T-cell (primary cell): ENCODE measurements at regions not wholly inside any gene's neighbourhood (a gene's known extent, or its start where the extent isn't known, plus 50 kb on each side); places are given as distances from the start of the nearest gene placed in this dataset.

Experiments used
- ATAC-seq, 4 experiments: fragments of 200-7000 bp in 3 of 4; fragments of 150-1000 bp in 1 of 4; cut with Tn5 transposase; replicated peaks in 1 of 4; 1 replicate in 3 of 4; 2 replicates in 1 of 4; pipeline ENCODE4 v1.10.0; 2021; ENCODE audit warnings: moderate library complexity in 3 of 4, mild to moderate bottlenecking in 2 of 4, moderate number of reproducible peaks in 1 of 4
- CTCF ChIA-PET, 2 donors: fragments of 300-600 bp; sonication (Branson Sonifier 250); formaldehyde crosslinking; loops; one replicate each; lab custom pipeline; 2022; ENCODE audit warnings: antibody characterized with exemption in 2 of 2; lab: Charles Lee
- POLR2A ChIA-PET, 2 donors: fragments of 300-600 bp; sonication (Branson Sonifier 250); formaldehyde crosslinking; loops; one replicate each; lab custom pipeline; 2022; ENCODE audit warnings: antibody characterized with exemption in 2 of 2; lab: Charles Lee
- DNase-seq, 35 experiments: peaks; one replicate each; pipeline versions ENCODE4 v3.0.0 to v3.0.0-alpha.2; 2013 to 2023
- H3K27ac ChIP-seq: one replicate; pipeline ENCODE4 v1.5.1; 2013; ENCODE audit warnings: low read length
- H3K27me3 ChIP-seq, 2 experiments: replicated peaks in 1 of 2; 1 replicate in 1 of 2; 2 replicates in 1 of 2; pipeline versions ENCODE4 v1.6.1 to v1.7.0; 2013; ENCODE audit warnings: low read length in 1 of 2, mixed read lengths in 1 of 2; ENCODE audit not compliant: control insufficient read depth in 2 of 2, insufficient read depth in 2 of 2; ENCODE audit errors: extremely low read depth in 1 of 2
- H3K36me3 ChIP-seq, 2 donors: 1 replicate in 1 of 2; 2 replicates in 1 of 2; pipeline versions ENCODE4 v1.6.1 to v1.7.0; 2013; ENCODE audit warnings: low read length in 1 of 2; ENCODE audit not compliant: control insufficient read depth in 2 of 2, insufficient read depth in 1 of 2; ENCODE audit errors: extremely low read depth in 1 of 2
- H3K4me1 ChIP-seq, 2 experiments: 1 replicate in 1 of 2; 2 replicates in 1 of 2; pipeline versions ENCODE4 v1.6.1 to v1.7.0; 2013; ENCODE audit warnings: low read length in 2 of 2, mixed read lengths in 1 of 2; ENCODE audit not compliant: insufficient read depth in 2 of 2, control insufficient read depth in 1 of 2; ENCODE audit errors: extremely low read depth in 1 of 2
- H3K4me3 ChIP-seq, 2 donors: 1 replicate in 1 of 2; 2 replicates in 1 of 2; pipeline versions ENCODE4 v1.5.1 to v1.7.0; 2013; ENCODE audit warnings: mild to moderate bottlenecking in 2 of 2, low read length in 1 of 2, moderate library complexity in 1 of 2; ENCODE audit not compliant: control insufficient read depth in 1 of 2; ENCODE audit errors: extremely low read depth in 1 of 2
- H3K9me3 ChIP-seq: 2 replicates; pipeline ENCODE4 v1.7.0; 2013
- H3K27ac Mint-ChIP-seq, 2 donors: one replicate each; pipeline ENCODE4 v1.8.0; 2020 to 2021; ENCODE audit warnings: mild to moderate bottlenecking in 2 of 2, mixed read lengths in 2 of 2
- H3K27me3 Mint-ChIP-seq, 2 donors: one replicate each; pipeline ENCODE4 v1.8.0; 2021 to 2022; ENCODE audit warnings: mixed read lengths in 2 of 2
- H3K36me3 Mint-ChIP-seq: one replicate; pipeline ENCODE4 v1.8.0; 2021; ENCODE audit warnings: mixed read lengths
- H3K4me1 Mint-ChIP-seq, 3 donors: one replicate each; pipeline ENCODE4 v1.8.0; 2020 to 2022; ENCODE audit warnings: mixed read lengths in 3 of 3, mild to moderate bottlenecking in 1 of 3
- H3K4me3 Mint-ChIP-seq, 3 donors: one replicate each; pipeline ENCODE4 v1.8.0; 2020 to 2022; ENCODE audit warnings: mild to moderate bottlenecking in 3 of 3, mixed read lengths in 3 of 3, moderate library complexity in 3 of 3
- H3K9me3 Mint-ChIP-seq, 3 donors: one replicate each; pipeline ENCODE4 v1.8.0; 2020 to 2022; ENCODE audit warnings: mixed read lengths in 3 of 3
- WGBS: methylation state at CpG from one replicate; pipeline ENCODE4 v1.1.5; 2013; ENCODE audit warnings: missing lambda C conversion rate; ENCODE audit not compliant: insufficient coverage; 5-methylcytosine and 5-hydroxymethylcytosine counted together

GRCh38 chr12:113575386-113575785 is 103.7 kb upstream of the LHX5 start:
- H3K27ac ChIP-seq: no peak overlapping the region
- no peaks in the 10 kb centered on the region for H3K4me1 ChIP-seq
- Mint-ChIP-seq H3K9me3 (peaks cover 0 to 4% (median 0%) of the 10 kb centered on the region in 3 donors), H3K36me3 (no peaks in the 10 kb centered on the region), H3K27me3 (peaks cover 26 to 35% of the 10 kb centered on the region in 2 donors), H3K4me3 (no peak overlapping the region), H3K27ac (no peak overlapping the region), H3K4me1 (no peaks in the 10 kb centered on the region)
- H3K9me3 ChIP-seq: no peaks in the 10 kb centered on the region
- peaks cover 0 to 30% of the 10 kb centered on the region in 2 experiments for H3K27me3 ChIP-seq
- no peak for ATAC-seq
- no peaks in the 10 kb centered on the region for H3K36me3 ChIP-seq
- no peak overlapping the region for H3K4me3 ChIP-seq
- CTCF ChIA-PET: no interaction called here
- POLR2A ChIA-PET: no interaction called here
- 79% methylated on average over 9 of the region's 10 CpGs for WGBS
- DNase-seq: no peak

DNA sequence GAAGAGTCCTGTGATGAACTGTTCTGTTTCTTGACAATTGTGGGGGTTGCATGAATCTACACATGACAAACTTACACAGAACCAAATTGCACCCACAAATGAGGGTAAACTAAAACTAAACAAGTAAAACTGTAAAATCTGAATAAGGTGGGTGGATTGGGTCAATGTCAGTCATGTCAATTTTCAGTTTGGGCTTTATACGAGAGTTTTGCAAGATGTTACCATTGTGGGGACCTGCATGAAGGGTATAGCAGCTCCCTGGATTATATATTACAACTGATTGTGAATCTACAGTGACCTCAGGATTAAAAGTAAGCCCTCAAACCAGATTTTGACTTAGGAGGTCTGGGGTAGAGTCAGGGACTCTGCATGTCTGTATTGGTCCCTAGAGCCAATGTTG is 101.5 kb upstream of the LHX5 start:
- no peak for DNase-seq
- ChIA-PET POLR2A (no interaction called here), CTCF (no interaction called here)
- no peaks in the 10 kb centered on the region for H3K4me1 Mint-ChIP-seq
- H3K36me3 ChIP-seq: no peaks in the 10 kb centered on the region
- no peak overlapping the region for H3K4me3 ChIP-seq
- peaks cover 0 to 28% of the 10 kb centered on the region in 2 experiments for H3K27me3 ChIP-seq
- no peaks in the 10 kb centered on the region for H3K4me1 ChIP-seq
- WGBS: no CpG with 5 or more reads among the region's 1 CpG
- H3K36me3 Mint-ChIP-seq: no peaks in the 10 kb centered on the region
- ATAC-seq: no peak
- no peaks in the 10 kb centered on the region for H3K9me3 ChIP-seq
- peaks cover 0 to 4% (median 0%) of the 10 kb centered on the region in 3 donors for H3K9me3 Mint-ChIP-seq
- peaks cover 23 to 26% of the 10 kb centered on the region in 2 donors for H3K27me3 Mint-ChIP-seq
- H3K27ac Mint-ChIP-seq: no peak overlapping the region
- no peak overlapping the region for H3K4me3 Mint-ChIP-seq
- H3K27ac ChIP-seq: no peak overlapping the region

- Histone ChIP-seq H3K9me3 (no peaks in the 10 kb centered on the region), H3K27me3 (peaks cover 0 to 21% of the 10 kb centered on the region in 2 experiments), H3K4me3 (no peak overlapping the region), H3K27ac (no peak overlapping the region), H3K36me3 (no peaks in the 10 kb centered on the region), H3K4me1 (no peaks in the 10 kb centered on the region)
- no peak for ATAC-seq
- Mint-ChIP-seq H3K27me3 (peaks cover 11 to 14% of the 10 kb centered on the region in 2 donors), H3K9me3 (peaks cover 0 to 4% (median 0%) of the 10 kb centered on the region in 3 donors), H3K27ac (no peak overlapping the region), H3K4me1 (no peaks in the 10 kb centered on the region), H3K4me3 (no peak overlapping the region), H3K36me3 (no peaks in the 10 kb centered on the region)
- ChIA-PET CTCF (no interaction called here), POLR2A (no interaction called here)
- no peak for DNase-seq
- WGBS: no CpG with 5 or more reads among the region's 3 CpGs
Observed at GRCh38 chr12:113571713-113572112, 100.0 kb upstream of the LHX5 start.

GRCh38 chr12:113569806-113570205 is 98.1 kb upstream of the LHX5 start:
- ATAC-seq (no peak), DNase-seq (no peak)
- Mint-ChIP-seq H3K4me3 (no peak overlapping the region), H3K27ac (no peak overlapping the region), H3K27me3 (peaks cover 9 to 12% of the 10 kb centered on the region in 2 donors), H3K9me3 (peaks cover 0 to 4% (median 0%) of the 10 kb centered on the region in 3 donors), H3K4me1 (no peaks in the 10 kb centered on the region), H3K36me3 (no peaks in the 10 kb centered on the region)
- Histone ChIP-seq H3K9me3 (no peaks in the 10 kb centered on the region), H3K4me3 (no peak overlapping the region), H3K4me1 (no peaks in the 10 kb centered on the region), H3K27me3 (peaks cover 0 to 14% of the 10 kb centered on the region in 2 experiments), H3K36me3 (no peaks in the 10 kb centered on the region), H3K27ac (no peak overlapping the region)
- 61% methylated on average over 17 of the region's 17 CpGs for WGBS
- CTCF ChIA-PET: no interaction called here
- POLR2A ChIA-PET: no interaction called here

DNA sequence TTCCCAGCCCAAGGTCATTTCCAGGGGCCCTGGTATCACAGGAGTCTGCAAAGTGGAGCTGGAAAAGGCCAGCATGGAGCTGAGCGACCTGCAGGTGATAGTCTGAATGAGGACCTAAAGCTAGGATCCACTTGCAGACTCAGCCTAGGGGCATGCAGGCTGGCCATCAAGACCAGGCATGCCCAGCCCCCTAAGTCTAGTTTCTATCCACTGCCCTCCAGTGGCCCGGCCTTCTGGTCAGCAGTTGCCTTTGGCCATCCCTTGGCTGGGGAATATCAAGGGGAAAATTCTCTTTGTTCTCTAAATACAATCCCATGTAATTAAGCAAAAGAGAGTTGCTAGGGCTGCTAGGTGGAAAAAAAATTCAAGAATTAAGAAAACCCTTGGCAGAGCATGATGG is 96.3 kb upstream of the LHX5 start:
- no peak for ATAC-seq
- peaks cover 0 to 17% of the 10 kb centered on the region in 2 experiments for H3K27me3 ChIP-seq
- no peaks in the 10 kb centered on the region for H3K36me3 ChIP-seq
- no peak overlapping the region for H3K27ac ChIP-seq
- no peak overlapping the region for H3K4me3 ChIP-seq
- DNase-seq: no peak
- Mint-ChIP-seq H3K27ac (no peak overlapping the region), H3K27me3 (peaks cover 22 to 23% of the 10 kb centered on the region in 2 donors), H3K4me3 (no peak overlapping the region), H3K9me3 (peaks cover 0 to 4% (median 3%) of the 10 kb centered on the region in 3 donors), H3K36me3 (no peaks in the 10 kb centered on the region), H3K4me1 (no peaks in the 10 kb centered on the region)
- WGBS: 90% methylated on average over 1 of the region's 2 CpGs
- H3K9me3 ChIP-seq: no peaks in the 10 kb centered on the region
- POLR2A ChIA-PET: no interaction called here
- no peaks in the 10 kb centered on the region for H3K4me1 ChIP-seq
- CTCF ChIA-PET: no interaction called here

DNA sequence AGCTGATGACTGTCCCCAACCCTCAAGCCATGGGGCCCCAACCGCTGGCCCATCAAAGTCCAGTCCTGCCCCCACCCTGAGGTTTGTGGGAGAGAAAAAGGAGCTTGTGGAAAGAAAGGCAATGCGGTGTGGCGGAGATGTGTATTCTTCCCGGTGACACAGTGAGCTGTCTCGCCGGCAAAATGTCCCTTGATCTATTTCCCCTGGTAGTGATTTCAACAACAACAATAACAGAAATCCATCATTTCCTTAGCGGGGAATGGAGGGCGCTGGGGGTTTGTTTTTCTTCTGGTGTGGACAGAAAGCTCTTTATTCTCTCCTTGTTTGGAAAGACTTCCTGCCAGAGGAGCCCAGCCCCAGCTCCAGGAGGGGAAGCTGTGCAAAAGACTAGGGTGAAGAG is 93.7 kb upstream of the LHX5 start:
- Mint-ChIP-seq H3K4me1 (no peaks in the 10 kb centered on the region), H3K27ac (no peak overlapping the region), H3K36me3 (no peaks in the 10 kb centered on the region), H3K9me3 (peaks cover 0 to 5% (median 0%) of the 10 kb centered on the region in 3 donors), H3K4me3 (no peak overlapping the region), H3K27me3 (peaks cover 24 to 25% of the 10 kb centered on the region in 2 donors)
- WGBS: no CpG with 5 or more reads among the region's 8 CpGs
- Histone ChIP-seq H3K36me3 (no peaks in the 10 kb centered on the region), H3K9me3 (no peaks in the 10 kb centered on the region), H3K27ac (no peak overlapping the region), H3K27me3 (peaks cover 0 to 21% of the 10 kb centered on the region in 2 experiments), H3K4me3 (no peak overlapping the region), H3K4me1 (no peaks in the 10 kb centered on the region)
- no peak for ATAC-seq
- ChIA-PET POLR2A (no interaction called here), CTCF (no interaction called here)
- no peak for DNase-seq
